ENCODE measurements at regions not wholly inside any gene's neighbourhood (a gene's known extent, or its start where the extent isn't known, plus 50 kb on each side); places are given as distances from the start of the nearest gene placed in this dataset.

DNA sequence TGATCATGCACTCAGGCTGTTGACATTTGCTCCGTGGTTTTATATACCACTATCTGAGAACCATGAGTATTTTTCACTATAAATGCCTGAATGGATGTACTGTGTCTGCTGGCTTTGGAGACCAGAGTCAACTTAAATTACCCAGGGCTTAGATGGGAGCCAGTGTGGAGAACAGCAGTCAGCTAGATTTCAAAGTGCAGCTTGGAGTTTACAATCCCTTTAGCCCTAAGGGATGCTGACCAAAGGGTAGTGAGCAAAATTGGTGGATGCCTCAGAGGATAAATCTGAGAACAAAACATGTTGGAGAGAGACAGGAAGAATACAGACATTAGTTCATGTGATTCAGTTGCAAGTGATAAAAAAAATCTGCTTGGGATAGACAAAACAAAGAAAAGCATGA is 327.5 kb downstream of the C11orf87 start:
- DNase-seq (ENCODE audit: low read depth): no peak

GRCh38 chr11:109750964-109751363 is 329.0 kb downstream of the C11orf87 start:
- DNase-seq (ENCODE audit: low read depth): no peak

- DNase-seq (ENCODE audit: low read depth): no peak
These were observed 330.3 kb downstream of the C11orf87 start for GRCh38 chr11:109752212-109752825.

DNA sequence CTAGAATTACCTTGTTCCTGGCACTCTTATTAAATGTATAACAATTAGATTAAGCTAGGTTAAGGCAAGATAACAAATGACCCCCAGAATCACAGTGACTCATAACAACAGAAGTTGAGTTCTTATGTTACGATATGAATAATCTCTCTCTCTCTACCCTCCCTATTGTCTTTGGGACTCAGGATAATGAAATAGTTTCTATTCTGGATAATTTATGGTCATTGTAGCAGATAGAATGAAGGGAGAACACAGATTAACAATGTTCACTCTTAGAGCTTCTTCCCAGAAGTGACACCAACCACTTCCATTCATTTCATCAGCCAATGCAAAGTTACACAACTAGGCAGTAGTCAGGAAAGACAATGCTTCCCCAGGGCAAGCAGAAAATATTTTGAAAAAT is 334.5 kb downstream of the C11orf87 start:
- no peak for DNase-seq (ENCODE audit: low read depth)

DNA sequence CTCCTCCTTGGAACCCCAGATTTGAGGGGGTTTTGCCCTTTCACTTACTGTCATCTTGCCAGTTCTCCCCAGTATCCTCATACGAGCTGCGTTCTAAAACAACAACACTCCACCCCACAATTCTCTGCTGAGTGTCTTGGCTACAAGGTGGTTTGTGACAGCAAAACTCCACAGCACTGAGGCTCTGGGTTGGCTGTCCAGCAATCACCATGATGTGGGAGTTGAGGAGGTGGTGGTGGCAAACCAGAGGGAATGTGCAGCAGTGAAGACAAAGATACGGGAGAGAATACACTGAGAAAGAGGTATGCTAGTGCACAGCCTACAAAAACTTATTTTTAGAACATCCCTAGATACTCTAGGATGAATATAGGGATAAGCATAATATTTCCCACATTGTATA is 335.0 kb downstream of the C11orf87 start:
- DNase-seq (ENCODE audit: low read depth): no peak

GRCh38 chr11:109762546-109762945 is 330.6 kb upstream of the ZC3H12C start:
- DNase-seq (ENCODE audit: low read depth): no peak

GRCh38 chr11:109765709-109766311 is 327.4 kb upstream of the ZC3H12C start:
- DNase-seq (ENCODE audit: low read depth): no peak

GRCh38 chr11:109769858-109770257 is 323.3 kb upstream of the ZC3H12C start:
- DNase-seq (ENCODE audit: low read depth): no peak

- no peak for DNase-seq (ENCODE audit: low read depth)
These were observed 322.9 kb upstream of the ZC3H12C start for GRCh38 chr11:109770323-109770722.

- no peak for DNase-seq (ENCODE audit: low read depth)
These were observed 320.3 kb upstream of the ZC3H12C start for GRCh38 chr11:109772892-109773291.

DNA sequence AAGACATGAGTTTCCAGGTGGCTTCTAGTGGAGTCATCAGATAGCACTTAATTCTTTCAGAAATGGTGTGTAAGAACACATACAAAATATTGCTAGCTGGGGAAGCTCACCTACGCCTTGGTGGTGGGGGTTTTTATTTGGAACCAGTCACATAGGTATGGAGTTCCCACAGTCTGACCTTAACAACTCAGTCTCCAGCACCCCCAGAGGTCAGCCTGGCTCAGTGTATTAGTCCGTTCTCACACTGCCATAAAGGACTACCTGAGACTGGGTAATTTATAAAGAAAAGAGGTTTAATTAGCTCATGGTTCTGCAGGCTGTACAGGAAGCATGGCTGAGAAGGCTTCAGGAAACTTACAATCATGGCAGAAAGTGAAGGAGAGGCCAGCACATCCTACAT is 317.5 kb upstream of the ZC3H12C start:
- DNase-seq (ENCODE audit: low read depth): no peak

DNA sequence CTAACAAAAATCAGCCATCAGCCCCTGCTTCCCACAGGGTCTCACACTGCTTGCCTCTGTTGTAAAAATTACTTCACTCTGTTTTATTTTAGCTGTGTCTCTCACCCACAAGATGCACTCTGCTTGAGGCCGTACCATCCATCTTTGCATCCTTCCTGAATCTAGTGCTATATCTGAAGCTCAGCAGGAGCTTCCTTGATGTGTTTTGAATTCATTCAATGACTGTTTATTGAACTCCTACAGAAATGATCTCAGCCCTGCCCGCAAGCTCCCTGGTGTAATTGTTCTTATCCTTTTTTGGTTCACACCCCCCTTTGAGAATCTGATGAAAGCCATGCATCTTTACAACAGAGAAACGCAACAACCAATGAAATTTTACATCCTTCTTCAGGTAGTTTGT is 310.2 kb upstream of the ZC3H12C start:
- DNase-seq (ENCODE audit: low read depth): no peak

- DNase-seq (ENCODE audit: low read depth): no peak
These were observed 309.4 kb upstream of the ZC3H12C start for GRCh38 chr11:109783840-109784239.

- DNase-seq (ENCODE audit: low read depth): no peak
These were observed 308.7 kb upstream of the ZC3H12C start for GRCh38 chr11:109784536-109784935.

- no peak for DNase-seq (ENCODE audit: low read depth)
These were observed 308.0 kb upstream of the ZC3H12C start for GRCh38 chr11:109785198-109785597.

DNA sequence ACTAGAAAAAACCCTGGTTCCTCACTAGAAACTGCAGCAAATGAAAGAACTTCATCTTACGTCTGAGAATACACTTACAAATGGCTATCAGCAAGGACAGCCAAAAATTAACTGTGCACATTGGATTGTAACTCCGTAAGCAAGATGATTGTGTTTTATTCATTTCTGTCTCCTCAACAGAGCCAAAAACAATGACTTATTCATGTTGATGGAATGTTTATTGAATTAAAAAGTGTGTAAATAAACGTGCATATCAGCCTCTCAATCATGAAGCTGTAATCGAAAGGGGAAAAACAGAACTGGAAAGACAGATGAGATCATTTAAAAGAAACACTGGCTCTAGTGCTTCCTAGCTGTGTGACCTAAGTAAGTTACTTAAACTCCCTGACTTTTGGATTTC is 307.5 kb upstream of the ZC3H12C start:
- DNase-seq (ENCODE audit: low read depth): no peak

- DNase-seq (ENCODE audit: low read depth): no peak
These were observed 304.2 kb upstream of the ZC3H12C start for GRCh38 chr11:109788948-109789490.

GRCh38 chr11:109789901-109790300 is 303.3 kb upstream of the ZC3H12C start:
- no peak for DNase-seq (ENCODE audit: low read depth)

DNA sequence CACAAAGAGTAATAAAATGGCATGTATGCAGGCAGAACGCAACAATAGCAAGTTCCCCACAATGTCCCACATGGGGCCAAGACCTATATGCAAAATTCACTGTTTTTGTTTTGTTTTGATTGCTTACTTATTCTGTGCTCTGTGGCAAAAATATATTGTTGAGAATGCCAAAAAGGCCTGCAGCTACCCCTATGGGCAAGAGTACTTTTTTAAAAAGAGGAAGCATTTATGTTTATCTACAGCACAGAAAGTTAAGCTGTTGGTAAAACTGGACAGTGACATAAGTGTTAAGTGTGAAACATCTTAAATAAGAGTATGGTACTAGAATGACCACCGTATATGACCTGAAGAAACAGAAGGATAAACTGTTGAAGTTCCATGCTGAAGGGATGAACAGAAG is 301.9 kb upstream of the ZC3H12C start:
- DNase-seq (ENCODE audit: low read depth): no peak

DNA sequence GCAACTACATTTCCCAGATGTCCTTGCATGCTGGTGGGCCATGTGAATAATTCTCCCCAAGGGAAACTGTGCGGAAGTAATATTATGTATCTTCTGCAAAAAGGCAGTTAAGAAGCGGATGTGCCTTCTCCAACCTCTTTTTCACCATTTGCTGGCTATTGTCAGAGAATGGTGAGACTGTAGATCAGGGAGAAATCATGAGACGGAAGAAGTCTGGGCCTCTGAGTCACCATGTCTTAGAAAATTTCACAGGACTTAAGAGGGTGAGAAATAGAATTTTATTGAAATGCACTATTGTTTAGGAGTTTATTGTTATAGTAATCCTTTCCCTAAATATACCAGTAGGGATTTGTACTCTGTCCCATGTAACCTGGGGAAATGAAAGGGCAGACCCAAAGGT is 298.7 kb upstream of the ZC3H12C start:
- no peak for DNase-seq (ENCODE audit: low read depth)

DNA sequence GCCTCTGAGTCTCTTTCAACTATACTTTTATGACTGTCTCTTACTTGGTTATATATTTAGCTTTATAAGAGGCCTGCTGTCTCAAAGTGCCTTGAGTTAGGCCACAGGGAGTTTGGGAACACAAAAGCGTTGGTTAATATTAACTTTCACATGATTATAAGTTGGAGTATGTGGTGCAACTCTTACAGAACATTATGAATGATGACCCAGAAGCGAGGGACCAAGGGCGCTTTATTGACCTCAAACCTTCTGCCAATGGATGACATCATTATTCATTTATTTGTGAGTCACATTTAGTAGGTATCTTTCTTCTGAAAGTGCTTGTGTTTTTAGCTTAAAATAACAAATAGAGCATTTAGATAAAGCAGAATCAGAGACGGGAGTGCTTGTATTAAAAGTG is 298.0 kb upstream of the ZC3H12C start:
- DNase-seq (ENCODE audit: low read depth): no peak

DNA sequence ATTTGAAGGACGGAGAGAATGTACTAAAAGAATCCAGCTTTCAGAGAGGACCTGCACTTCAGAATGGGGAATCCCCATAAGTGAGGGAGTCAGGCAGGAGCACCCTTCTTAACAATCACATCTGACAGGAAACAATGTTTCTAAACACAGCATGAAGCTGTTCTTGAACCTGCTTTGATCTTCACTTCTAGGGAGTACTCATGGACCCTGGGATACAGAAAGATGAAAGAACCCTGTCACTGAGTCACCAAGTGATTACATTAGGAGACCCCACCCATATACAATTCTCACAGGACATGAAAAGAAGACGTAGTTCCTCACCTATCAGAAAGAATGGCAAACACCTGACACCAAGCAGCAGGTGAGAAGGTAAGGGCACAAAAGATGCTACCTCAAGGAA is 296.9 kb upstream of the ZC3H12C start:
- no peak for DNase-seq (ENCODE audit: low read depth)

DNA sequence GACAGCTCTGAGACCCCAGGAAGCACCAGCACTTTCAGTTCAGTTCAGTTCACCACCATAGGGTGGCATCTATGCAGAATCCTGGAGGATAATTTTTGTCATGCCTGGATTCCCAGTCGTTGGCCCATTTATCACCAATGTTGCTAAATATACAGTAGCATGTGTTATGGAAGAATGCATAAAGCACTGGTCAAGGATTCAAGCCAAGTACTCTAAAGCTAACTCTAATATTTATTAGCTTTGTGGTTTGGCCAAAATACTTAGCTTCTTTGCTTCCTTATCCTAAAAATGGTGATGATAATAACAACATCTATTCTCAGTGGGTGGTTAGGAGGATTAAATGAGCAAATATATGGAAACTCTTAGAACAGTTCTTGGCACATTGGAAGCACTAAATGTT is 294.7 kb upstream of the ZC3H12C start:
- DNase-seq (ENCODE audit: low read depth): no peak

- no peak for DNase-seq (ENCODE audit: low read depth)
These were observed 293.6 kb upstream of the ZC3H12C start for GRCh38 chr11:109799604-109800003.

Data from stimulated activated CD8-positive, alpha-beta memory T cell treated with anti-CD3 and anti-CD28 coated beads, Interleukin-4, amount 100 ng/mL, for 24 hours (primary cell).